ENCODE measurements at regions not wholly inside any gene's neighbourhood (a gene's known extent, or its start where the extent isn't known, plus 50 kb on each side); places are given as distances from the start of the nearest gene placed in this dataset.

DNA sequence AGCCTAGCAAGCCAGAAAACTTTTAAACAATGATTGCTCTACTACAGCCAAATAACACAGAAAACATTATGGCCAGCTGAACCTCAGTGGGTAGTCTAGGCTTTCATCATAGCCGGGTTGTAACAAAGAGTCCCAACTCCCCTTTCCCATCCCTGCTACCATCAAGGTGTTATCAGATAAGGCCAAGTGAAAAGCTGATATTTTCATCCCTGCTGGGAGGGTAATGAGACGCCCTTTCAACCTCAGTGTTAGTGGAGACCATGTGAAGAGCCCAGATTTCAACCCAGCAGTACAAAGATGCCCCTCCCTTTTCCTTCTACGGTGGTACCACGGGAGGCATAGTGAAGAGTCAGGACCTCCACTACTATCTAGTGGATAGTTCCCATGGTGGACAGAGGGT is 433.7 kb downstream of the GPM6A start:
- TF ChIP-seq CTCF (IDR thresholded peaks at IDR 0.05) (no peak), POLR2A (IDR thresholded peaks at IDR 0.05; ENCODE audit: low read length) (no peak)
